ENCODE measurements at regions not wholly inside any gene's neighbourhood (a gene's known extent, or its start where the extent isn't known, plus 50 kb on each side); places are given as distances from the start of the nearest gene placed in this dataset.
"Not testable (repeated sequence)": the region's sequence is repeated elsewhere in the genome, so short reads cannot be mapped to it uniquely, and the experiment has no call there.

- DNase-seq (ENCODE audit: extremely low read depth, low read depth), result no peak
- TF ChIP-seq CTCF (IDR thresholded peaks at IDR 0.05; ENCODE audit: low read depth, low read length), result no peak
Observed at GRCh38 chr2:75432761-75433361, 127.9 kb downstream of the EVA1A start.

- no peak for DNase-seq (ENCODE audit: extremely low read depth, low read depth)
- TF ChIP-seq CTCF (IDR thresholded peaks at IDR 0.05; ENCODE audit: low read depth, low read length), result no peak
Observed at GRCh38 chr2:75431763-75432162, 129.0 kb downstream of the EVA1A start.

GRCh38 chr2:75431276-75431675 is 129.5 kb downstream of the EVA1A start:
- TF ChIP-seq CTCF (IDR thresholded peaks at IDR 0.05; ENCODE audit: low read depth, low read length), result no peak
- DNase-seq (ENCODE audit: extremely low read depth, low read depth), result no peak

GRCh38 chr2:75430449-75430848 is 130.3 kb downstream of the EVA1A start:
- not testable (repeated sequence) for DNase-seq (ENCODE audit: extremely low read depth, low read depth)

- DNase-seq (ENCODE audit: extremely low read depth, low read depth), result no peak
- no peak for TF ChIP-seq CTCF (IDR thresholded peaks at IDR 0.05; ENCODE audit: low read depth, low read length)
Observed at GRCh38 chr2:75428646-75429443, 131.9 kb downstream of the EVA1A start.

- no peak for DNase-seq (ENCODE audit: extremely low read depth, low read depth)
- TF ChIP-seq CTCF (IDR thresholded peaks at IDR 0.05; ENCODE audit: low read depth, low read length), result no peak
Observed at GRCh38 chr2:75428060-75428459, 132.7 kb downstream of the EVA1A start.

GRCh38 chr2:75424936-75425619 is 135.7 kb downstream of the EVA1A start:
- TF ChIP-seq CTCF (IDR thresholded peaks at IDR 0.05; ENCODE audit: low read depth, low read length), result no peak; the same call in 1 of the 2 replicates
- DNase-seq (ENCODE audit: extremely low read depth, low read depth), result no peak
